GM21423 (cell line): ENCODE measurements at regions not wholly inside any gene's neighbourhood (a gene's known extent, or its start where the extent isn't known, plus 50 kb on each side); places are given as distances from the start of the nearest gene placed in this dataset.
"Not testable (repeated sequence)": the region's sequence is repeated elsewhere in the genome, so short reads cannot be mapped to it uniquely, and the experiment has no call there.

Experiments
- ATAC-seq: cut with Tn5 transposase; IDR thresholded peaks from one replicate; pipeline ENCODE4 v1.9.1; 2021; ENCODE audit warnings: mild to moderate bottlenecking, moderate library complexity; ENCODE audit not compliant: unreplicated experiment

DNA sequence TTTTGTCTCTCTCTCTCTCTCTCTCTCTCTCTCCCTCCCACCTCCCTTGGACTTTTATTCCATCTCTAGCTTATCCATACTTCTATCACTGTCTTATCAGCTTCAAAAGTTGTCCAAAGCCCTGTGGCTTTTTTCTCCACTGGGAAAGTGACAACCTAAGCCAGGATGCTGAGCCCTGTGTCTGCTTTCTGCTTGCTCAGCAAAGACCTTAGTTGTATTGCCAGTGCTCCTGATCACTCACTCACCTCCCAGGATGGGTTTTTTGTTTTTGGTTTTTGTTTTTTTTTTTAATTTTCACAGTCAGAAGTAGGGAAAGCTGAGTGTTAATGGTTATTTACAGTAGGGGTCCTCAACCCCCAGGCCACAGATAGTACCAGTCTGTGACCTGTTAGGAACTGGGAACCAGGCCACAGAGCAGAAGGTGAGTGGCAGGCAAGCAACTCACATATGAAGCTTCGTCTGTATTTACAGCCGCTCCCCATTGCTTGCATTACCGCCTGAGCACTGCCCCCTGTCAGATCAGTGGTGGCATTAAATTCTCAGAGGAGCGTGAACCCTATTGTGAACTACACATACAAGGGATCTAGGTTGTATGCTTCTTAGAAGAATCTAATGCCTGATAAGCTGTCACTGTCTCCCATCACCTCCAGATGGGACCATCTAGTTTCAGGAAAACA, 125.0 kb upstream of the ID4 start:
- no peak for ATAC-seq

DNA sequence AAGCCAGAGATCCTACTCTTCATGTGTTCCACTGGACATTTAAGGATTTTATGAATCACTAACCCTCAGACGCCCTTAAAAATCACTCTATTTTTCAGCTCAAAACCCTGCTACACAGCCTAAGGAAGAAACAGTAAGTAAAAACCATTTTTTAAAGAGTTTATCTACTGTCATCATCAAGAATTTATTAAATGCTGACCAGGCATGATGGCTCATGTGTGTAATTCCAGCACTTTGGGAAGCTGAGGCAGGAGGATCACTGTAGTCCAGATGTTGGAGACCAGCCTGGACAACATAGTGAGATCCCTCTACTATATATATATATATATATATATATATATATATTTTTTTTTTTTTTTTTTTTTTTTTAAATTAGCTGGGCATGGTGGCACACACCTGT, 124.2 kb upstream of the ID4 start:
- ATAC-seq, result no peak

- ATAC-seq, result no peak
Observed at GRCh38 chr6:19713411-19713810, 123.8 kb upstream of the ID4 start.

DNA sequence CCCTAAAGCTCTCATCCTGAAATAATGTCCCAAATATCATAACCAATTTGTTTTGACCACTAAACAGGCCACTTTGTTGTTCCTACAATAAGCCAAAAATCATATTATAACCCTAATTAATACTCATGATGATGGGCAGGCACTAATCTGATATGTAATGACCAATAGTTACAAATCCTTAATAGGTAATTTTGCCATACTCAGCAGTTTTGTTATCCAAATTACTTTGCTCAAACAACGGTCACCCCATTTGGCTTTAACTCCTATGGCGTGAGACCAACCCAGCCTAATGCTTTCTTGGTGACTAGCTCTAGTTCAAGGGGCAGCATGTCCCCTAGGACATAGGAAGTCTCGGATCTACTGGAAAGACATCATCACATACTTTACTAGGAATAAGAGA, 123.2 kb upstream of the ID4 start:
- no peak for ATAC-seq

DNA sequence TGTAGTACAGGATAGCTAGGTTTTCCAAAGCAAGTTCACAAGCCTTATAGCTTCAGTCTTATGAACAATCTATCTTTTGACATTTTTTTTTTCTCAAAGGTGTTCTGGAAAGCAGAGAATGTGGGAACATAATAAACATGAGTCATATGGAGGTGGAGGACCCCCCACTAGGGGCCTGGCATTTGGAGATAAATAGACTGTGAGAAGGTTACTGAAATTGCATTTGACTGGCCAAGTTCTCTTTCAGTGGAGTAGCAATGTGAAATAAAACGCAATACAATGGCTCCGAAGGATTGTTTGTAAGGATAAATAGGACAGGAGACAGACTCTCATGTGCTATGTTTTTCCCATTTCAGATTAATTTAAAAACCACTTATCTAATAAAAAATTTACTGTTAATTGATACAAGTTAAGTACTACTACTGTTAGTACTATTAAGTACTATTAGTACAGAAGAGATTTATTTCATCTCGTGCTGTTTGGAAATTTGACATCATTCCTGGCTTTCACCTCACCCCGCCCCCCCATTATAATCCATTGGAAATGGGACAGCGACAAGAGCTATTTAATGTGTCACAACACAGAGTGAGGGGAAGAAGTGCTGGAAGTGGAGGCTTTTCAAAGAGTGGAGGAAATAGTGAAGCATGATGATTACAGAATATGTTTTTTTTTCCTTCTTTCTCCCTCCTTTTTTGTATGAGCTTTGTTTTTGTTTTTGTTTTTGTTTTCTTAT, 122.6 kb upstream of the ID4 start:
- ATAC-seq, result no peak

GRCh38 chr6:19715167-19715551, 122.0 kb upstream of the ID4 start:
- no peak for ATAC-seq

- ATAC-seq, result no peak
Observed at GRCh38 chr6:19719691-19720128, 117.5 kb upstream of the ID4 start.

DNA sequence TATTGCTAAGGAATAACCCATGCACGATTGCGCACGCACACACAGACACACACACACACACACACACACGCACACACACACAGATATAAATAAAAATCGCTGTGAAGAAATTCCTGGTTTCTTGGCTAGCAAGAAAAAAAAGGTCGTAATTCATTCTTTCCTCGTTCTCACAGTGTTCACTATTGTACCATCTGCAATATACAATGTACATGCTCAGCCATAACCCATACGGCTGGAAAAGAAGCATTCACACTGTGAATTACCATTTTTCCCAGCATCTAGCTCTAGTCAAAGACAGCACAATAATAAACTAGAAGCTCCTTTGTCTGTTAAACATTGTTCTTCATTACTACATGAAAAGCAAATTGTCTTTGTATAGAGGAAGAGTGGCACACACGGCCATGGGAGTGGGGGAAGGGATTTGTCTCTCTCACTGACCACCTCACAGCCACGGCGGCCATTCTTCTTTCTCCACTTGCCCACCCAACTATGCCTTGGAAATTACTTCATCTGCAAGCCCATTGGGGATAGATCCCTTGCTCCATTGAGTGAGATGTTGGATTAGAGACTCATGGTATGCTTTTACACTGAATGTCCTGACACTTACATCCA, 115.3 kb upstream of the ID4 start:
- no peak for ATAC-seq

DNA sequence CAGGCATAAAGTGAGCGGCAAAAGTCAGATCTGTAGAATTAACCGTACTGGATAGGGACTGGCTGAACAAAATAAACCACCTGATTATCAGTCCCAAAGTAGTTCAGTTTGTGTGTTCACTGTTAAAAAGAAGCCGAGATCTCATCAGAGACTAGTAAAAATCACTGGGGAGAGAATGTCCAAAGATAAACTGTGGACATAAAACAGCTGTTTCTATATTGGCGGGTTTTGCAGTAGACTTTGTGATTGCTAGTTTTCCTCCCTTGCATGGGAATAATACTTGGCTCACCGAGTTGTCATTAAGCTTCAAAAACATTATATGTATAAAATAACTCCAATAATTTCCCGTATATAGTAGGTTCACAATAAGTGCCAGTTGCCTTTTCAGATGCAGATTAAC, 114.2 kb upstream of the ID4 start:
- no peak for ATAC-seq

DNA sequence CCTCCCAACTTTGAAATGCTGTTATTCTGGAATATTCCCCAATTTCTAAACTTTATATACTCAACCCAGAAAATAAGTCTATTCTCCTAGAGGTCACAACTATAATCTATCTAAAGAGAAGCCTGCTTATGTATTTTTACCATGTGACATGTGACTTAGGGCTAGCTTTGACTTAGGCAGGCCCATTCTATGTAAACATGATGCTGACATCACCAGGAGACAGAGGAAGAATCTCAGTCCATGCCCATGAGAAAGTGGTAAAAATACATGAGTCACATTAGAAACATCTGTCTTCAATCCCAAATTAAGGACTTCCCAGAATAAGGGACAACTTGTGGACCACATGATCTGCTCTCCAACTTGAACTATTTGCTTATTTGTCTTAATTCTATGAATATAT, 113.6 kb upstream of the ID4 start:
- ATAC-seq, result no peak

- not testable (repeated sequence) for ATAC-seq
Observed at GRCh38 chr6:19725436-19725835, 111.7 kb upstream of the ID4 start.

GRCh38 chr6:19731282-19731681, 105.9 kb upstream of the ID4 start:
- no peak for ATAC-seq

DNA sequence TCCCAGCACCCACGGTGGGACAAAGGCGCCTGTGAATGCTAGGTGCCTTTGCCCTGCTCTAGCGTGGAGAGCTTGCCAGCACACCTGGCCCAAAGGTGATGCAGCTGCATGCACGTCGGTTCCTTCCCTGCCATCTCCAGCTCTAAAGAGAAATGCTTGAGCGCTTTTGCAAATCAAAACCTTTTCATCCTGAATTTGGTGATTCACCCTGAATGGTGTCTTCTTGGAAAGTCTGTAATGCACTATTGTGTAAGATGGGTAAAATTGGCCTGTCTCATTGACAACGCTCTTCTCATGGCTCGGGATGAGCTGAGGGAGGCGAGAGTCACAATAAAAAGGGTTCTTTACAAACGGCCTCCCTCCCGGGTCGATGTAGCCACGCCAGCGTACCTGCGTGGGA, 103.1 kb upstream of the ID4 start:
- ATAC-seq, result no peak

DNA sequence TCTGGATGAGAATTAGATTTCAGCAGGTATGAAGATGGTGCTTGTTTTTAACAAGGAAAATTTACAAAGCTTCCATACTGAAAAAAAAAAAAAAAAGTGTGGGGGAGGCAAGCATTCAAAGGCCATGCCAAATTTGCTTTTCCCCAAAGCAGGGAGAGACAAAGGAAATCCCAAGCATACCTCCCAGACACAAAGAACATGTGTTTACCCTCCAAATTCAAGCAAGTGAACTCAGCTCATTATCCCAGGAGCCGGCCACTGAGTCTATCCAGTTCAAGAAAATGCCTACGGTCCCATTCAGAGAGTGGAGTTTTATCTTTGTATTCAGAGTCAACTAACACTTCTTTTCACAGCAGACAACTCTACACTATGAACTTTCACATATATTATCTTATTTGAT, 102.7 kb upstream of the ID4 start:
- ATAC-seq, result no peak

DNA sequence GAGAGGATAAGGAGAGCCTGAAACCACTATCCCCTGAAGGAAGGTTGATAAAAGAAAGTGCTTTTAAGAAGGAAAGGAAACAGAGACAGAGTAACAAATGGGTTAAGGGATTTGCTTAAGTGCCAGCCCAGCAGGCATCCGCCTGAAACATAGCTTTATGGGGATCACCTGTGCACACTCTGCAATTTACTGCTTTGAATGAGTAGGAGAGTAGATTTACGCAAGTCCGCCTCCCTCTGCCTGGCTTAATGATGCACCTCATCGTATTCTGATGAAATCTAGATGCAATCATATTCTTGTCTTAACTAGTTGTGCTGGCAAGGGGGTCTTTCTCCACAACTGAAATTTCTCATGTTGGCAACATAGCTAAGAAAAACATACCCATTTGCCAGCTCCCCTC, 101.1 kb upstream of the ID4 start:
- ATAC-seq, result no peak

GRCh38 chr6:19738010-19738409, 99.2 kb upstream of the ID4 start:
- ATAC-seq, result no peak

DNA sequence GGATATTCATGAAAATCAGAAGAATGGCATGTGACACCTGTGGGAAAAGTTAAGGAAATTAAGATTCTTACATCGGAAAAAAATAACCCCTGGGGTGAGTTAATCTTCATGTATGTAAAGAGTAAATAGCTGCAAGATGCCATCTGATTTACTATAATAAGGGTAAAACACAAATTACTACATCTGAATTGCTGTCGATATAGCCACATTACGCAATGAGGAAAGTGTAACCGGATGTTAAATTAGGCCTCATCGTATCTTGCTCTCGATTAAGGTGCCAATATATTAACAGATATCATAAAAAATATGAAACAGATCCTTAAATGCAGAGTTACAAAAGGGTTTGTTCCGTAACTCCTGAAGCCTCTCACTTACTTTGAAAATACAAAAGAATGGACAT, 87.4 kb upstream of the ID4 start:
- no peak for ATAC-seq

DNA sequence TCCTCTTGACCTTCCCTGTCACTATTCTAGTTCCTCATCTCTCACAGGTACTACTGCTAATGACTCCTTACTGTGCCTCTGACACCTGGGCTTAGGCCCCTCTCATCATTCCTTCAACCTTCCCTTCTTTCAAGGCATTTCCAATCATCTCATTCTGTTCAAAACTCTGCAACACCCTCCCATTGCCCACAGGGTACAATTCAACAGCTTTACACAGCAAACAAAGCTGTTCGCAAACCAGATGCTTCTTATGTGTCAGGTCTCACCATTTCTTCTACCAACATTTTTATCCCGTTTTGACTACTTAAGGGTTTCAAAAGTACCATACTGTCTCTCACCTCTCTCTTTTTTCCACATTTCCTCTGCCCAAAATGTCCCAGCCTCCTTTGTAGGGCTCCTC, 84.4 kb upstream of the ID4 start:
- no peak for ATAC-seq

DNA sequence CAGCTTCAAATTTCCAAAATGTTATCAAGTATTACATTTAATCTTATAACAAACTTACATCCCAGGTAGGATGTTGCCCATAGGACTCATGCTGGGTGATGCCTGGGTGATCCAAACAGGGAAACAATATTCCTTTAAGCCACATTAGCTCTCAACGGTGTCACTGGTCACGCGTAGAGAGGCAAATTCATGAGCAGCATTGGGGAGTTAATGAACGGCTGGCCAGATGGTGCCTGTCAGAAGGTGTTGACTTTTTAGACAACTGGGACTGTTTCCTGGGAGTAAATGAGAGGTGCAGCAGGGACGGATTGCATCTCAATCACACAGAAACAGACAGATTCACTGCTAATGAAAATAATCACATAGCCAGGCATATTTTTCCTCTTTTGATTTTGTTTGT, 83.3 kb upstream of the ID4 start:
- ATAC-seq, result no peak

DNA sequence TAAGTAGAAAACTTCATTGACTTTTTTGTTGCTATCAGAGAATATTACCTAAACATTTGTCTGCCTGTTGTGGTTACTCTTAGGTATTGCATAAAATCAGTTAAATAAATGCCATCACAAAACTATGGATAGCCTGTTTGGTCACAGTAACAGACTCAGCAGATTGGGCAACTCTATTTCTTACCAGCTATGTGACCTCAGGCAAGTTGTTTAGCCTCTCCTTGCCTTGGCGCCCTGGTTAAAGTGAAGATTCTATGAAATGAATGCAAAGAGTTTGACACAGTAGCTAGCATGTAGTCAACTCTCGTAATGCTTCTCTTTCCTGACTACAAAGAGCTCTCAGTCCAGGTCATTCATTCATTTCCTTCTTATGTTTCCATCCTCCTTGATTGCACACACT, 82.5 kb upstream of the ID4 start:
- ATAC-seq, result no peak

- ATAC-seq, result no peak
Observed at GRCh38 chr6:19755181-19755580, 82.0 kb upstream of the ID4 start.

DNA sequence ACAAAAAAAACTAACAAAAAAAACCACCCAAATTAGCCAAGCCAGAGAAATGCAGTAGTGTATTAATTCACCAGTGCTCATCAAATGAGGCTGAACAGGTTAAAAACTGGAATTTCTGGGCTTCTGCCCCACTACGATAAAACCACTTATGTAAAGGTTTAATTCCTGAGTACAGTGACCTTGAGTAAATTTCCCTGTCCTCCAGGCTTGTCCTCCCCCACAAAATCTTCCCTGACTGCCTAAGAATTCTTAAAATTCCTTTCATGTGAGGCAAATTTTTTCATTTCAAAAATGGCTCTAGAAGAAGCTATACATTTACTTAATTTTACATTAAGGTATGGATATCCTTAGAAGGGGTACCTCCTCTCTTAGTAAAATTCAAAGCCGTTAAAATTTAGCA, 80.1 kb upstream of the ID4 start:
- no peak for ATAC-seq
